Esophagus squamous epithelium (tissue), 5 donors: ENCODE measurements at regions not wholly inside any gene's neighbourhood (a gene's known extent, or its start where the extent isn't known, plus 50 kb on each side); places are given as distances from the start of the nearest gene placed in this dataset.

Experiments
- DNase-seq: peaks from one replicate; lab custom pipeline; 2025; lab: John Stamatoyannopoulos, UW
- H3K27ac ChIP-seq, 4 donors: fragments of 200-600 bp; sonication (generic); one replicate each; pipeline ENCODE4 v1.5.1; 2016 to 2019; ENCODE audit warnings: mild to moderate bottlenecking in 1 of 4
- H3K27me3 ChIP-seq, 4 donors: fragments of 200-600 bp; sonication (generic); 1 replicate in 3 of 4; 2 replicates in 1 of 4; pipeline versions ENCODE4 v1.5.1 to v1.6.0; 2017 to 2021; ENCODE audit warnings: antibody characterized with exemption in 1 of 4
- H3K36me3 ChIP-seq, 3 donors: fragments of 200-600 bp; sonication (generic); one replicate each; pipeline ENCODE4 v1.5.1; 2016 to 2019
- H3K4me1 ChIP-seq, 3 donors: fragments of 200-600 bp; sonication (generic); one replicate each; pipeline ENCODE4 v1.5.1; 2017 to 2019
- H3K4me3 ChIP-seq, 4 donors: fragments of 200-600 bp; sonication (generic); 1 replicate in 3 of 4; 2 replicates in 1 of 4; pipeline ENCODE4 v1.5.1; 2016 to 2019; ENCODE audit warnings: mild to moderate bottlenecking in 2 of 4, moderate library complexity in 1 of 4
- H3K9me3 ChIP-seq, 3 donors: fragments of 200-600 bp; sonication (generic); one replicate each; pipeline ENCODE4 v1.5.1; 2016 to 2019
- POLR2A ChIP-seq, 4 donors: fragments of 450-650 bp; IDR thresholded peaks; one replicate each; pipeline ENCODE4 v1.6.1; 2017; ENCODE audit warnings: antibody characterized with exemption in 4 of 4, mild to moderate bottlenecking in 4 of 4, moderate library complexity in 3 of 4
- WGBS, 2 donors: methylation state at CpG; one replicate each; pipeline ENCODE4 v1.1.5; 2018; 5-methylcytosine and 5-hydroxymethylcytosine counted together
- intact Hi-C: fragments of 100-400 bp; cut with DNase I; formaldehyde crosslinking; loops from one replicate; pipeline ENCODE4 v1.15.0; 2022
- TF ChIP-seq, protein P1 (sequence below), 6 experiments: fragments of 450-650 bp in 4 of 6; fragments of 200-600 bp in 2 of 6; sonication (generic) in 2 of 6; IDR thresholded peaks; one replicate each; pipeline ENCODE4 v1.5.1; 2016 to 2019; ENCODE audit warnings: antibody characterized with exemption in 6 of 6, mild to moderate bottlenecking in 4 of 6, moderate library complexity in 4 of 6
- donor health status: DM: yes; HTN: yes; CAD: no.

DNA sequence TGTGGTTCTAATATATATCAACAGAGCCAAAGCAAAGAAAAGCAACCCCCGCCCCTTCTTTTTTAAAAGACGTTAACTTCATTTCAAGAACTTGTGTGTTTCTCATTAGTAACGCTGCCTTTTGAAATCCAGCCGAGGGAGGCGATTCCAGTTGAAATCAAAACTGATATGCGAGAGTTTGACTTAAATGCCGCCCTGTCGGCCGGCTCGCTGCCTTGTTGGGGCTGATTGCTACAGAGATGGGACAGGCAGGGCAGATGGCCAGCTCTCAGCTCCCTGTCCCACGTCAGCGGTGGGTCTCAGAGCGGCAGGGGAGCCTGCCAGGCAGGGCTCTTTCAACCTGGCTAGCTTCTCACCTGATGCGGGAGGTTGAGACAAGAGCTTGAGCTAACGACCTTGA is 51.9 kb upstream of the ALX4 start:
- TF ChIP-seq POLR2A (IDR thresholded peaks at IDR 0.05): no peak
- TF ChIP-seq, protein P1, sequence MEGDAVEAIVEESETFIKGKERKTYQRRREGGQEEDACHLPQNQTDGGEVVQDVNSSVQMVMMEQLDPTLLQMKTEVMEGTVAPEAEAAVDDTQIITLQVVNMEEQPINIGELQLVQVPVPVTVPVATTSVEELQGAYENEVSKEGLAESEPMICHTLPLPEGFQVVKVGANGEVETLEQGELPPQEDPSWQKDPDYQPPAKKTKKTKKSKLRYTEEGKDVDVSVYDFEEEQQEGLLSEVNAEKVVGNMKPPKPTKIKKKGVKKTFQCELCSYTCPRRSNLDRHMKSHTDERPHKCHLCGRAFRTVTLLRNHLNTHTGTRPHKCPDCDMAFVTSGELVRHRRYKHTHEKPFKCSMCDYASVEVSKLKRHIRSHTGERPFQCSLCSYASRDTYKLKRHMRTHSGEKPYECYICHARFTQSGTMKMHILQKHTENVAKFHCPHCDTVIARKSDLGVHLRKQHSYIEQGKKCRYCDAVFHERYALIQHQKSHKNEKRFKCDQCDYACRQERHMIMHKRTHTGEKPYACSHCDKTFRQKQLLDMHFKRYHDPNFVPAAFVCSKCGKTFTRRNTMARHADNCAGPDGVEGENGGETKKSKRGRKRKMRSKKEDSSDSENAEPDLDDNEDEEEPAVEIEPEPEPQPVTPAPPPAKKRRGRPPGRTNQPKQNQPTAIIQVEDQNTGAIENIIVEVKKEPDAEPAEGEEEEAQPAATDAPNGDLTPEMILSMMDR (IDR thresholded peaks at IDR 0.05): no peak
- no peaks in the 10 kb centered on the region for H3K4me1 ChIP-seq
- WGBS, 2 donors: 44 to 52% methylated on average over 7 to 8 of the region's 15 CpGs
- DNase-seq: no peak
- H3K27me3 ChIP-seq: peaks cover 0 to 64% (median 0%) of the 10 kb centered on the region in 4 donors
- H3K9me3 ChIP-seq: no peaks in the 10 kb centered on the region
- no peak overlapping the region for H3K27ac ChIP-seq
- no peak overlapping the region for H3K4me3 ChIP-seq
- no peaks in the 10 kb centered on the region for H3K36me3 ChIP-seq
- intact Hi-C loops: no loop called here

DNA sequence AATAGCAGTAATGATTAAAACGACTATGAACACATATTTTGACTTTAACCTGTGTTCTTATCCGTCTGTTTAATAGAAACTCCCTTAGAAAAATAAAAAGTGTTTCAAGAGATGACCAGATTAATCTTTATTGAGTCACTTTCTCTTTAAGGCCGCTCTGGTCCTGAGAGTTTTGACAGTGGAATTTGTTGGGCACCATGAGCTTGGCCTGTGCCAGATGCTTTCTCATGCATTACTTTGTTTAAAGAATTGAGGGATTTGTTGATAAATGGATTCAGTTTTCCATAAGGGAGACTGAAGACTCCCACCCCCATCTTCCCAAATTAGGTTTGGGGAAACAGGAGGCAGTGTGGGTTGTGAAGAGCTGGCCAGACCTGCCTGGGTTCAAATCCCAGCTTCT is 53.2 kb upstream of the ALX4 start:
- 40 to 60% methylated on average over 3 of the region's 3 CpGs for WGBS, 2 donors
- H3K27me3 ChIP-seq: peaks cover 0 to 64% (median 0%) of the 10 kb centered on the region in 4 donors

DNA sequence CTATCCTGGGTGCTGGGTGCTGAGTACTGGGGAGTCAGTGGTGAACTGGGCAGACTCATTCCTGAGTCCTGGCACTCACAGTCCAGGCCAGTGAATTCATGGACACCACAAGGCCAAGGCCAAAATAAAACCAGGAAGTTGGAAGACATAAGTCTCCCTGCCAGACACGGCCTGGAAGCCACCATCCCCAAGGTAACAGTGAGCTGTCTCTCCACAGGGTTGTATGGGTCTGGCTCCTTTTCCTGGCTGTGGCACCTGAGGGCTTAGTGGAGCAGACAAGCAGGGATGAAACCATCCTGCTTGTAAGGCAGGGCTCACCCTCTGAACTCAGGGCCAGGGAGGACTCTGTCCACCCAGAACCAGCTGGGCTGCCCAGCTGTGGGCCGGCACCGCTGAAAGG is 54.7 kb upstream of the ALX4 start:
- Histone ChIP-seq H3K36me3 (no peaks in the 10 kb centered on the region), H3K4me1 (no peaks in the 10 kb centered on the region), H3K9me3 (no peaks in the 10 kb centered on the region), H3K27me3 (peaks cover 0 to 59% (median 0%) of the 10 kb centered on the region in 4 donors), H3K27ac (no peak overlapping the region), H3K4me3 (no peak overlapping the region)
- intact Hi-C loops: no loop called here
- no peak for DNase-seq
- TF ChIP-seq, protein P1 (IDR thresholded peaks at IDR 0.05): no peak
- no peak for TF ChIP-seq POLR2A (IDR thresholded peaks at IDR 0.05)
- WGBS, 2 donors: 90% methylated on average over 2 of the region's 3 CpGs; no CpG with 5 or more reads in 1 of the 2 donors

More for the DNA sequence above, 53.2 kb upstream of the ALX4 start:
- no peak overlapping the region for H3K27ac ChIP-seq
- no peaks in the 10 kb centered on the region for H3K36me3 ChIP-seq
- DNase-seq: no peak
- no peaks in the 10 kb centered on the region for H3K4me1 ChIP-seq
- no peak overlapping the region for H3K4me3 ChIP-seq
- TF ChIP-seq POLR2A (IDR thresholded peaks at IDR 0.05): no peak
- TF ChIP-seq, protein P1 (IDR thresholded peaks at IDR 0.05): no peak
- no peaks in the 10 kb centered on the region for H3K9me3 ChIP-seq
- intact Hi-C loops: no loop called here

DNA sequence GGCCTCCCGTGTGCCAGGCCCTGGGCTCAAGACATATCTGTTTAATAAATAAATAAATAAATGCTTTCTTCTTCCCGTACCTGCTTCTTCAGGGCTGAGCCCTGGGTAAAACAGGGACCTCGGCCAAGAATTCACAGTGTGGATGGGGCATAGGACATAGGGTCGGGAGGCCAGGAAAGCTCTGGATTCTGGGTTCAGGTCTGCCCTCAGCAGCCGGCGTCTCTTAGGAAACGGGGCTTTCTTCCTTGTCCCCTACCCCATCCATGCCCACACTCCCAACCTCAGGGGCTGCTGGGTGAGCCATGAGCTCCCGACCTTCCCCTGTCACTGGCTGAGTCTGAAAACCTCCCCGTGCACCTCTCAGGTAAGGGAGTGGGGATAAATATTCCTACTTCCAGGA is 55.7 kb upstream of the ALX4 start:
- WGBS, 2 donors: 75 to 95% methylated on average over 4 to 8 of the region's 9 CpGs
- no peaks in the 10 kb centered on the region for H3K9me3 ChIP-seq
- no peak for TF ChIP-seq POLR2A (IDR thresholded peaks at IDR 0.05)
- TF ChIP-seq, protein P1 (IDR thresholded peaks at IDR 0.05): no peak
- intact Hi-C loops: no loop called here
- H3K4me3 ChIP-seq: no peak overlapping the region
- no peaks in the 10 kb centered on the region for H3K36me3 ChIP-seq
- no peak overlapping the region for H3K27ac ChIP-seq
- DNase-seq: no peak
- no peaks in the 10 kb centered on the region for H3K4me1 ChIP-seq
- peaks cover 0 to 49% (median 0%) of the 10 kb centered on the region in 4 donors for H3K27me3 ChIP-seq

DNA sequence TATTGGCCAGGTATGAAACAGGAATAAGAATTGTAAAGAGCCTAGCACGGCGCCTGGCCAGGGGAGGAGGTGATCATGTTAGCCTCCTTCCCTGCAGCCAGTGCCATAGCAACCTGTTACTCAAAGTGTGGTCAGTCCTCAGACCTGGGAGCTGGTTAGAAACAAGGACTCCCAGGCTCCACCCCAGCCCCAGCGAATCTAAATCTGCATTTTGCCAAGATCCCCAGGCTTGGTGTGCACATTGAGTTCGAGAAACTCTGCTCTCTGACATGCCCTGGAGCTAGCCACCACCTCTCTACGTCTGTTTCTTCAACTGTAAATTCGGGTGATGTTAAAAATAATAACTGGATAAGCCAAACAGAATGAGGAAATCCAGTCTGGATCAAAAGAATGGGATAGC is 56.1 kb upstream of the ALX4 start:
- no peaks in the 10 kb centered on the region for H3K4me1 ChIP-seq
- intact Hi-C loops: no loop called here
- H3K27me3 ChIP-seq: peaks cover 0 to 45% (median 0%) of the 10 kb centered on the region in 4 donors
- no peak overlapping the region for H3K4me3 ChIP-seq
- no peak for TF ChIP-seq POLR2A (IDR thresholded peaks at IDR 0.05)
- TF ChIP-seq, protein P1 (IDR thresholded peaks at IDR 0.05): no peak
- no peaks in the 10 kb centered on the region for H3K36me3 ChIP-seq
- H3K27ac ChIP-seq: no peak overlapping the region
- no peaks in the 10 kb centered on the region for H3K9me3 ChIP-seq
- WGBS, 2 donors: 55 to 74% methylated on average over 3 to 6 of the region's 6 CpGs
- no peak for DNase-seq
